ENCODE measurements at regions not wholly inside any gene's neighbourhood (a gene's known extent, or its start where the extent isn't known, plus 50 kb on each side); places are given as distances from the start of the nearest gene placed in this dataset.

DNA sequence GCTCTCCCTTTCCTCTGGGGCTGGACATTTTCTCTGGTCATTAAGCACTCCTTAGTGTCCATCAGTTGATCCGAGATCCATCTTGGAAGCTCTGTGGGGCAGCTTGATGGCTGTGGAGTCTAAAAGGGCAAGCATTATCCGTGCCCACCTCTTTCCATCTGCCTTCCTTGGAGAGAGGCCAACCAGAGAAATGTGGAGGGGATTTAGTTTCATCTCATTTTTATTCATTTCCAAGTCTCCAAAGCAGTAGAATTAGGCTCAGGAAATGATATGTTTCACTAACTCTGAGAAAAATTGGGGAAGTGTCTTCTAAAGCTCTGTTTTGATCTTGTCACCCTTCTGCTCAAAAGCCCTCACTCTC lies 95.9 kb upstream of the KLHL25 start:
- FAIRE-seq: no peak

DNA sequence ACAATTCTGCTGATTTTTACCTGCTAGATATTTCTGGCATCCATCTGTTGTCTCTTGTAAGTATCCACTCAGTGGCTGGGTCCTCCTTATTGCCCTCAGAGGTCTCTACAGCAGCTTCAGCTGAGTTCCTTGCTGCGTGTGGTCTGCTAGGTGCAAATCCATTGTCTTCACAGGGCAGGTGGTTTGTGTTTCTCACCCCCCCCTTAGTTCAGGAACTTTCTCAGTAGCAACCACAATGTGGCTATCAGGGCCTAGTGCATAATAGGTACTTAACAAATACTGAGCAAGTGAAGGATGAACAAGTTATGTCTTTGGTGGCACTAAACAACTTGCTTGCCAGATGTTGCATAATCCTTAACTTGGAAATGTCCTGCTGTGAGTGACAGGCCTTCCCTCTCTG lies 96.7 kb upstream of the KLHL25 start:
- no peak for FAIRE-seq

DNA sequence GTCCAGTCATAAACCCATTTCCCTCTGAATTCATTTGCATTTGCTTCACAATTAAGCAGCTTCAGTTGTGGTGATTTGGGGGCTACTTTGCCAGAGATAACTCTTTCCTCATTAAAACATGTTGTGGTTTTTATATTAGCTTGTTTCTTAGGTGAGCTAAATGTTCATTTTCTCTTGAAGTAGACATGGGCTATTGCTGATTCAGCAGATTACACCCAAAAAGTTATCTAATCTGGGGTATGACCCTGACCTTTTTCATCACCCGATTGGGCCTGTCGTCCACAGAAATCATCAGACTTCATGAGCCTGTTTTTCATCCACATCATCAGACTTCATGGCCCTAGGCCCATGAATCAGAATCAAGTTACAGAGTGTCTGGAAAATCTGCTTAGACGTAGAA lies 97.5 kb upstream of the KLHL25 start:
- FAIRE-seq: no peak

DNA sequence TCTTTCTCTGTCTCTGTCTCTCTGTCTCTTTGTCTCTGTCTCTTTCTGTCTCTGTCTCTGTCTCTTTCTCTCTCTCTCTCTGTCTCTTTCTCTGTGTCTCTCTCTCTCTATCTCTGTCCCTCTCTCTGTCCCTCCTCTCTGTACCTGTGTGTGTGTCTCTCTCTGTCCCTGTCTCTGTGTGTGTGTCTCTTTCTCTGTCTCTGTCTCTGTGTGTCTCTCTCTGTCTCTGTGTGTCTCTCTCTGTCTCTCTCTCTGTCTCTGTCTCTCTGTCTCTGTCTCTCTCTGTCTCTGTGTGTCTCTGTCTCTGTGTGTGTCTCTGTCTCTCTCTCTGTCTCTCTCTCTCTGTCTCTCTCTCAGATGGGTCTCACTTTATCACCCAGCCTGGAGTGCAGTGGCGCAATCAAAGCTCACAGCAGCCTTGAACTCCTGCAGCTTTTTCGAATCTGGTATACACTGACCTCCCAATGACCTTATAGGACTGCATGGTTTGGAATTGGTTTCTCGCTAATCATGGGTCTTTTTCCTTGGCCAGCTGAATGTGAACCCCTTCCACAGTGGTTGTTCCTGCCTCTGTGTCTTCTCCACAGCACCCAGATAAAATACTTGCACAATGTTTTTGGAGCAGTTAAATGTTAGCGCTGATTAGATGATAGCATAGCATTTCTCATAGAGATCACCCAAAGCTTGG lies 102.6 kb upstream of the KLHL25 start:
- FAIRE-seq: no peak

DNA sequence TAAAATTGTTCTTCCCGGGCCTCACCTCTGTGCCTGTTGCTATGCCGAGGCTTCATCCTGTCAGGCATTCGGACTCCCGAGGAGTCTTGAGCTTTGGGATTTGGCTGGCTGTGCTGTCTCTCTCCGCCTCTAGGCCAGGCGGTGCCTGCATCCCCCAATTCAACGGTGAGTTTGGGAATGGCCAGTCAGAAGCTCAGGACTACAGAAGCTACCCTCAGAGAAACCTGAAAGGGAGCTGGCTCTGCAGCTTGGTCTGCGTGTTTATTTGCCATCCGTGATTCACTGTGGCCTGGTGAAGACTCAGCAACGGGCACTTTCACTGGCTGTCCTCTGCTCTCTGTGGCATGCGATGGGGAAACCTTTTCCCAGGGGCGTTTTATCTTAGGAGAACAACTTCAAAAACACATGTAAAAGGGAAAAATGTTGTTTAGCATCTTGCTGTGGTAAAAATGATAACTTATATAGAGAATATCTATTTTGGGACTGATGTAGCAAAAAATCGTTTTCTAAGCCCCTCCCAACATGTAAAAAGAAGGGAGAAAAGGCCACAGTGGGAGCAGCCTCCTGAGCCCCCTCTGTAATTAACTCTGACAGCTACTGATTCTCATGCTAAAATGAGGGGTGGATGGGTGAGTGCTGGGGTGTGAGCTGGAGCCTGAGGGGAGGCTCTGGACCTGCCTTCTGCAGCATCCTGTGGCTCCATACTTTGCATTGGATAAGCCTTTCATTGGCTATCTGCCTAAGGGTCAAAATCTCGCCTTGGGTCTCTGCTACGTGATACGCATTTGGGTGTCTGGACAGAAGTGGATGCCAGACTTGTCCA lies 103.4 kb upstream of the KLHL25 start:
- no peak for FAIRE-seq

DNA sequence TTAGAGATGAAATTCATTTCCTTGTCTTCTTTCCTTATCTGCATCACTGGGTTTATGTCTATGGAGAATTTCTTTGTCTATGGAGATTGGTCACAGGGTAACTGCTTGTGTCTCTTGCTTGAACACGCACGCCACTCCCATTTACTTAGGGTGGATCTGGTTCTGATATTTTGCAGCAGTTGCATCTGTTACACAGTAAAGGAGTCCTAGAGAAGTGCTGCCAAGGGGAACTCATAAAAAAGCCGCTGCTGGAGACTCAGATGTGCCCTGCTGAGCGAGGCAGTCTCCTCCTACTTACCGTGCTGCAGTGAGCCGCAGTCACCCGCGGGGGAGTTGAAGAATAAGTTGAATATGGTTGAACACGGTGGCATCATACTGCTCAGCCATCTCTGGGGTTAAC lies 105.2 kb upstream of the KLHL25 start:
- FAIRE-seq: no peak

DNA sequence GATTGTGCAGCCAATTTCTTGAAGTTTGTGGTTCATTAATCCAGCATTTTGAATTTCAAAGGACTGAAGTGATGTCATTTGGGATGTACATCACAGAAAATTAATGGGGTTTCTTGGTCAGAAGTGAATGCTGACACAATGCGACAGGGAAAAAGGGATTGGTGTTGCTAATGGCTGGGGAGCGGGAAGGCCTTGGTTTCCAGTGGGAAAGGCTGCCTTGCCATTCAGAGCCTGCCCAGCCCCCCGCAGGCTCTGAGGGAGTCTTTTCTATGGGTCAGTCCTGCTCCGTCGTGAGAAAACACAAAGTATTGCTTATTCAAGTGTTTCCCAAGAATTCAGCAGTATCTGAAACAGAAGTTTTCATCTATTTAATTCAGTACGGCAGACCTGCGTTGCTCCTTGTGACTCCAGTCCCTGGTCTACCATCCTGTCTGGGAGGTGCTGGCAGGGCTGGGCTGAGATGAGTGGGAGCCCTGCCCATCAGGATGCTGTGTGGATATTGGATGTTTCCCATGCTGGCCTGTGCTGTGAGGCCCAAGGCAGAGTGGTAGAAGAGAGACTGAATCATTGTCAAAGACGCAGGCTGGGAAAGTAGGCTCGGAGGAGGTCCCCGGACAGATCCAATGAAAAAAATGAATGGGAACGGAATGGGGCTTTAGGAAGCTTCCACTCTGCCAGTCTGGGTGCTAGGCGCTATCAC lies 111.2 kb upstream of the KLHL25 start:
- no peak for FAIRE-seq

DNA sequence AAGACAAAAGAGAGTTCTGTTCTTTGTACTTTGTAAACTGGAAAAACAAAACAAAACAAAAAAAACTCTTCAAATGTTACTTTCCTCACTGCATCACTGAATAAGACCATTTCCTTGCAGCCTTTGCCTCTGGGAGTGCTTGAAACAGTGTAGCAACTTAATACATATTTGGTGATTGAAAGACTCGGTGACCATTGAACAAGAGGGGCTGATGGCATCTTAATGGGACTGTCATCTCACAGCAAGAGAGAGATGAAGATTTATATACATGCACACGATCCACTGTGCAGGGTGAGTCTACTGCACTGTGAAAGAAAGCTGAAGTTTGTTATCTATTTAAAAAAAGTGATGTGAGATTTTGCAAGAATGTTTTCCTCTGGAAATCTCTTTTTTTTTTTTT lies 111.9 kb upstream of the KLHL25 start:
- FAIRE-seq: no peak

DNA sequence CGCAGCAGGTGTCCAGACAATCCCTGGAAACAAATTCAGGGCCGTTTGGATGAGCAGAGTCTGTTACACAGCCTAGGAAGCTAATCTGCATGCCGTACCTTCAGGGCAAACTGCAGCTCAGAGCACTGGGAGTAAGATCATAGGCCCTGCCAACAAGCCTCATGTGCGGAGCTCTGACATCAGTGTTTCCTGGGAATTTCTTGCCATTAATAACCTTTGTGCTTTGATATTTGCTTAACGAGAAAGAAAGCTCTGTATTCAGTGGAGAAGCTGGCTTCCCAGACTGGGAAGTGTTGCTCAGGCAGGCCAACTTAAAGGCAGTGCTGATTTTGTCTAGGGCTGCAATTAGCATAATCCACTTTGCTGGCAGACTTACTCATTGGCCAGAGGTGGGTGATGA lies 116.1 kb upstream of the KLHL25 start:
- no peak for FAIRE-seq

DNA sequence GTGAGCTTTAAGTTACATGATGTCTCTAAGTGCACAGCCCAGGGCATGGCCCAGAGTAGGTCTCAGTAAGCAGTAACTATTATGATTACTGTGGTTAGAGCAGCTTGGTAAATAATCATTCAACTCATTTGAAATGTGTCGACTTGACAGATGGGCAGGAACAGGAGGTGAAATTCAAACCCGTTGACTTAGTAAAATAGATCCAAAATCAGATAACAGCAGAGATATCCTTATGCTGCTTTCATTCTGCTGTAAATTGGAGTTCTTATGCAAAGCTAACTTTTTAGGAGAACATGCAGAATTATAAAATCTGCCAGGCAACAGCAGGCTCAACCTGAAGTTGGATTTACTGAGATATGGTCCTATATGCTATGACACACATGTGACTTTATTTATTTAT lies 118.7 kb upstream of the KLHL25 start:
- FAIRE-seq: no peak

DNA sequence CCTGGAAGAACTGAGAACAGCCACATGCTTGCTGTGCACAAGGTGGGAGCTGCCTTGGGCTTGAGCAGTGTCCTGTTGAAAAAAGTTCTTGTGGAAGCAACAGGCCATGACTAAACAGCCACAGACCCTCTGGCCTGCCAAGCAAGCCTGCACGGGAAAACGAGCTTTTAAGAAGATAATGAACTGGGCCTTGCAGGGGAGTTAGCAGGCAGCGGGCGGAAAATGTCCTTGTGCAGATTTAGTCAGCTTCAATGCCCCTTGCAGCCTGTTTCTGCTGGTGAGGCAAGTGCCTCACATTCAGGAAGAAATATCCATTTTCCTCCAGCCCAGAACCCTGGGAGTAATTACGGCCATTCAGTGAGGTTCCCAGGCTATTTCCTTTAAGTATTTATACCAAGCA lies 126.2 kb upstream of the KLHL25 start:
- no peak for FAIRE-seq

DNA sequence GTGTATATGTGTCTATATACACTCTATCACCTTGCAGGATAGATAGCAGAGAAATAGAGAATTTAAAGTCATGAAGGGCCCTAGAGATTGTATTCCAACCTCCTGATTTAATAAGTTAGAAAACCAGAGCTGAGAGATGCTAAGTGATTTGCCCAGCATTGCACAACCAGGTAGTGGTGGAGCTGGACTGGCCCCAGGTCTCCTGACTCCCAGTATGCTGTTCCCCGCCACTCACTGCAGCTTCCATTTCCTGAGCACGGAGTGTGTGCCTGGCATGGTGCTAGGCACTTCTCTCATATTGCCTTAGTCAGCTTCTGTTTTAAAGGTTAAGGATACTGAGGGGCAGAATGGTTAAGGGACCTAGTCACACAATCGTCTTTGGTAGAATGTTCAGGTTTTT lies 129.4 kb upstream of the KLHL25 start:
- no peak for FAIRE-seq

DNA sequence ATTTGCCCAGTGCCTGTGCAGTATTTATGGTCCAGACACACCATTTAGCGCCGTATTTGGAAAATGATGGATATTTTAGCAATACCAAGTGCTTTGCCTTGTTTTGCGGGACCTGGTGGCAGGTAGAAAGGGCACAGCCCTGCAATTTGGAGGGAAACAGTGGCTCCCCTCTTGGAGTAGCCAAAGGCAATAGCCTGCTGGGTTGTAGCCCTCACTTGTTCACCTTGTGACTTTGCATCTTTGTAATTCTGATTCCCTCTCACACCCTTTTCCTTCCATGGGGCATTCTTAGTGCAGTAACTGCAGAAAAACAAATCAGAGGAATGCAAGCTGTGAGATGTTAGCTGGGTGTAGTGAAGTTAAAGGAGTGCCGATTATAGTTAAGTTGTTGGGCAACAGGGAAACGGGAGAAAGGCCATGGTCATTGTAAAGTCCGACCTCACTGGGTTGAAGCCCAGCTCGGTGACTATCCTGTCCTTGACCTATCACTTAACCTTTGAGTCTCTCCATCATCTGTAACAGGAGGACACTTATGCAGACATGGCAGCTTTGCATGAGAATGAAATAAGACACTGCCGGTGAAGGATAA lies 131.0 kb upstream of the KLHL25 start:
- FAIRE-seq: no peak

DNA sequence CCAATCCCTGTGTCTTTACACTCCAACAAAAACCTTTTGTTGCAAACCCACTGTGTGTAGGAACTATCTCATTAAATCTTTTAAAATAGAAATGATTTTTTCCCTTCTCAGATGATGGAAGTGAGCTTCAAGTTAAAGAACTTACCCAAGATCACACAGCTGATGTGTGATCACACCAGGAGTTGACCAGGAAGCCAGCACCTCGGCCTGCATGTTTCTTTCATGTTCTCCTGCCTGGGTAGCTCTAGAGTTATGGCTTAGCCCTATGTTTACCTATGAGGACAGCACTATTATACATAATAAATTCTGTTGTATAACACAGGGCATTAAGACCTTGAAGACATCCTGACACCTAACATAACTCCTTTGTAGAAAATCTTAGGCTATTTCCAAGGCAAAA lies 132.1 kb upstream of the KLHL25 start:
- no peak for FAIRE-seq

DNA sequence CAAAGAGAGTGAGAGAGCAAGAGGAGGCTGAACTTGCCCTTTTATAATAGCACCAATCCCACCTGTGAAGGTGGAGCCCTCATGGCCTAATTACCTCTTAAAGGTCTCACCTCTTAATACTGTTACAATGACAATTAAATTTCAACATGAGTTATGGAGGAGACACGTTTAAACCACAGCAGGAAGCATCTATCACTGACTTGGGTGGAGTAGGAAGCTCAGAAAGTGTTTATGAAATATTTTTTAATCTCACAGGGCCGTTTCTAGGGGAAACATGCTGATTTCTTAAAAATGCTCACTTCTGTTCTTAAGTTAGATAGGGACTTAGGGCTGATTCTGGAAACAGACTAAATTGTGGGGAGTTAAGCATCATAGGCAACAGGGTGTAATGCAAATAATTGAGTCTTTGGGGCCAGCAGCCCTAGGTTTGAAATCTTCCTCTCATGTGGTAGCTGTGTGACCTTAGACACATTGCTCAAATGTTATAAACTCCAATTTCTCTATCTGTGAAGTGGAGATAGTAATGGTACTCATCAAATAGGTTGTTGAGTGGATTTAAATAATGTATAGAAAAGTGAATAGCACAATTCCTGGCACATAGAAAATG lies 133.3 kb upstream of the KLHL25 start:
- FAIRE-seq: no peak

DNA sequence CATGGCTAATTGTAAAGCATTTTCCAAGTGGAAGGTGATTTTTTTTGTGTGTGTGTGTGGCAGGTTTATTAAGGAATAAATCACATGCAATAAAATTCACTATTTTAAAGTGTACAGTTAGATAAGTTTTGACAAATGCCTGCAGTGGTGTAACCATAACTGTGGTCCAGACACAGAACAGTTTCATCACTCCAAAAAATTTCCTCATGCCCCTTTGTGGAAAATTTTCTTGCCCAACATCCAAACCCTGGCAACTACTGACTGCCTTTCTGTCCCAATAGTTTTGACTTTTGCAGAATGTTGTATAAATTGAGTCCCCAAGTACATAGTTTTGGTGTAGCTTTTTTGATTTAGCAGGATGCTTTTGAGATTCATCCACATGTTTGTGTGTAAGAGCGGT lies 135.1 kb upstream of the KLHL25 start:
- FAIRE-seq: no peak

DNA sequence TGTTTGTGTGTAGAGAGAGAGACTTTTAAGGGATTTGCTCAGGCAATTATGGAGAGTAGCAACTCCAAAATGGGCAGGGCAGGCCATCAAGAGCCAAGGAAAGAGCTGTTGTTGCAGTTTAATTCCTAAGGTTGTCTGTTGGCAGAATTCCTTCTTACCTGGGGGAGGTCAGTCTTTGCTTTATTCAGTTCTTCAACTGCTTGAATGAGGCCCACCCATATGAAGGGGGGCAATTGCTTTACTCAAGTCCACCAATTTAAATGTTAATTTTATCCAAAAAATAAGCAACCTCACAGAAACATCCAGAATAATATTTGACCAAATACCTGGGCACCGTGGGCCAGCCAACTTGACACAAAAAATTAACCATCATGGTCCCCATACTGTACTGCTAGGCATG lies 137.7 kb upstream of the KLHL25 start:
- FAIRE-seq: no peak

DNA sequence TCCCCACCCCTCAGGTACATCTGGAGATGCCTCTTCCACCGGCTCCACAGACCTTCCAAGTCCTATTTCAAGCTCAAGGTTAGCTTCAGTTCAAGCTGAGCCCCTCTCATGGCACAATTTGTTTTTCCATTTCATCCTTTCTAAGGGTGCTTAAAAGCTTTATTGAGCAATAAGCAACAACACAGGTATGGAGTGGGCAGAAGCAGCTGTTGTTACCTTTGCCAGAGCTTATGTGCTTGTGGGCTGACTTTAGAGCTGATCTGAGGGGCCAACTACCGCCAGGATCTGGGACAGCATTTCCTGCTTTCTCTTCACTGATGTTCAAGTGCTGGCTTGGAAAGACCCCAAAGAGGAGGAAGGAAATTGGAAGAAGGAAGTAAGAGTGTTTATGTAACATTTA lies 140.0 kb upstream of the KLHL25 start:
- no peak for FAIRE-seq

DNA sequence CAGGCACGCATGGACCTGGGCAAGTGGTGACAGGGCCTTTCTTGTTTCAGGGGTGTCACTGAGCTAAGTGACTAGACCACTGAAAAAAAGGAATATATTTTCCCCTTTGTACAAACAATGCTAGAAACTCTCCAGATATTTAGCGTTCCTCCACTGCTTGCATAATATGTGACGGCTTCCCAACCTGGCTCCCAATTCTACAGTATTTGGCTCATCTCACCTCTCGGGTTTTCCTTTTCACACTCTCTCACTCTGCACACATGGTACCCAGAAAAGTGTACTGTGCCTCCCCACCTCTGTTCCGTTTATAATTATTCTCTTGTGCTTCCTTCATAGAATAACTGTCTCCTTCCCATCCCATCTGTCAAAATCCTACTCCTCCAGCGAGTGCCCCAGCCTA lies 140.5 kb upstream of the KLHL25 start:
- no peak for FAIRE-seq

DNA sequence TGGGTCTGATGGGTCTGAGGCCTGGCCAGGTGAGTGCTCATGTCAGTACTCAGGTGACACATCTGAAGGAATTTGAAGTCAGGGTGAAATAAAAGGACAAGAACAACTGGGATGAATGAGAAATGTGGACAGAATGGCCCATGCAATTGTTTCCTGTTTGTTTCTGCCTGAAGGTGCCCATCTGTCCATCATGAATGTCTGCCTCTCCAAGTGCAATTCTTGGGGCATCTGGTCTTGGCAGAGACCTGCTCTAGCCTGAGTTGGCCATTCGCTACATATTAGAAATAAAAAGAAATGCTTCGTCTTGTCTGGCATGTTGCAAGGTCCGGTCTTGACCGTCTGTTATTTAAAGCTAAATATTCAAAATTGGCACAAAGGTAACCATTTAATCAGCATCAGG lies 142.0 kb upstream of the AGBL1 start:
- FAIRE-seq: no peak

DNA sequence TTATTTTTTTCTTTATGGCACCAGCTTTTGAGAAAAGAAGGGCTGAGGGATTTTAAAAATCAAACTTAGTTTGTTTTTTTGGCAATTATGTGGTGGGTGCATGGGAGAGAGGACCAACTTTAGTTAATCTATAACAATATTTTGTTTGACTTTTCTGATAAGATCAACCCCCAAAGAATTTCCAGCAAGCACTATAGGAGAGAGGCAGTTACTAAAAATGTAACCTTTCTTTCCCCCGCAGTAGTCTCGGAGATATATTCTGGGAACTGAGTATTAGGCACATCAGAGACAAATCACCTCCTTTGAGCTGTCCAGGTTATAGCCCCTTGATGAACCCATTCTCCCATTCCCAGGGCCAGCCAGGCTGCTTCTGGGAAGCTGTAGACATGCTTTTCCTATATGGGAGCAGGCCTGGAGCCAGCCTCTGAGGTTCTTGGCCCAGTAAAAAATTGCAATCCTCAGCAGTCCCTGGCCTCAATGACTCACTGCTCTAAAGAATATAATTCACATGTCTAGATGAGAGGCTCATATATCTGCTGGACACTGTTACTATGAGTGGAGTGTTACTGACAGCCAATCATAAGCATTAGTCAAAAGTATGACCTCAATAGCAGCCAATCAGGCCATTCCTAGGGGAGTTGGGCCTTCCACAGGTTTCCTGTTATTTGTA lies 138.3 kb upstream of the AGBL1 start:
- no peak for FAIRE-seq

DNA sequence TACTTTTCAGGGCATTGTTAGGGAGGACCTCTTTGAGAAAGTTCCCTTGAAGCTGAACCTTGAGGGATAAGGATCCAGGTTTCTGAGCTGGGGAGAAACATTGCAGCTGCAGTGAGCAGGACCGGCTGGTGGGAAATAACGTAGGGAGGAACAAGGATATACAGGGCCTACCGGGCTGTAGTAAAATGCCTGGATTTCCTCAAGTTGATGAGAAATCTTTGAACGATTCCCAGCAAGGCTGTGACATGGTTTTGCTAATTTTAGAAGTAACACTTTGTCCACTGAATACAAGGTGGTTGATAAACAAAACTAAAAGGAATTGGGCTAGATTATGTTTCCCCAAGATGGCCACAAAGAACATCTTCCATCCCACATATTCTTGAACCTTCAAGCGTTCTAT lies 137.0 kb upstream of the AGBL1 start:
- no peak for FAIRE-seq

DNA sequence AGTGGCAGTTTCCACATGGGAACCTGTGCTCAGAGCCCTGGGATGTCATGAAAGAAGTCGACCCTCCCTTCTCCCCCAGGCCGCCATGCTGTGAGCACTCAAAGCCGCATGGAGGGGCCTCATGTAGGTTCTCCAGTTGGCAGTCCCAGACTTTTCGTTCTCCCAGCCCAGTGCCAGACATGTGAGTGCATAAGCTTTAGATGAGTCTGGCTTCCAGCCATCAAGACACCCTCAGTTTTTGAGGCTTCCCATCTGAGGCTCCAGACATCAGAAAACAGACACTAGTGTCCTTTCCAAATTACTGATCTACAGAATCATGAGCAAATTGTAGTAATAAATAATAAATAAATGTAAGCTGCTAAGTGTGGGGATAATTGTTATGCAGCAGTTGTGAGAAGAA lies 136.5 kb upstream of the AGBL1 start:
- no peak for FAIRE-seq

Data from G401.6 (cell line).